ENCODE measurements at regions not wholly inside any gene's neighbourhood (a gene's known extent, or its start where the extent isn't known, plus 50 kb on each side); places are given as distances from the start of the nearest gene placed in this dataset.

DNA sequence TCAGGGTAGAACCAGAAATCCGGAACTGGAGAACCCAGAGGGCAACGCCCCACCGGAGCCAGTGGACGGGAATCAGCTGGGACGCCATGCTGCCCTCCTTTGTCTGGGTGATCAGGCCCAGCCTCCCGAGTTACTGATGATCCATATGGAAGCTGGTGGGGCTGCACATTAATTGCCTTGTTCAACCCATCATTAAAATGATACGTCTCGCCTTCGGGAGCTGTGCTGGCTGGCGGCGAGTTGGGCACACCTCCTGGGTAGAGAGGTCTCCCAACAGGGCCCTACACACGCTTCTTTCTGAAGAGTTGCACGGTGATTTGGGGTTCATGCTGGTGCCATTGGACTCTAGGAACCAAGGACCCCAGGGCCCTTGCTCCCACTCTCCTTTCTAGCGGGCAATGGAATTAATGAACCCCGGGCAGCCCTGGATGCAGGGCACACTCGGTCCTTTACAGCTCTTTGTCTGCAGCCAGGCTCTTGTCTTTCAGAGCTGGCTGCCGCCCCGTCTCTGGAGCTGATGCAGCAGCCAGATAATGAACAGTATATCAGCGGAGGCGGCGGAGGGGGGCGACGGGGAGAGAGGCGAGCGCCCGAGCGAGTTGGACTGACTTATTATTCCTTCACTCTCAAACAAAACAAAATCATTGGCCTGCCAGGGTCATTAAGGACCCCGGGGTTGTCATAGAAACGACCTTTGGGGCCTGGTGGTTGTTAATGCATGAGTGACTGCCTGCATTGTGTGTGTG is 412.2 kb upstream of the ZMIZ1 start:
- no peak for TF ChIP-seq TAF1 (IDR thresholded peaks at IDR 0.05; ENCODE audit: low read depth)
- no peak for TF ChIP-seq TEAD4 (IDR thresholded peaks at IDR 0.05)
- TF ChIP-seq EP300 (IDR thresholded peaks at IDR 0.05; ENCODE audit: borderline replicate concordance): no peak
- no peak for TF ChIP-seq FOXM1 (IDR thresholded peaks at IDR 0.05; ENCODE audit: borderline replicate concordance, low read depth)
- TF ChIP-seq CREB1 (IDR thresholded peaks at IDR 0.05; ENCODE audit: low read depth): no peak
- TF ChIP-seq CEBPB (IDR thresholded peaks at IDR 0.05): no peak
- no peak for TF ChIP-seq ZBTB7A (IDR thresholded peaks at IDR 0.05; ENCODE audit: low read depth)
- TF ChIP-seq YY1 (IDR thresholded peaks at IDR 0.05; ENCODE audit: low read depth): no peak
- no peak for TF ChIP-seq RAD21 (IDR thresholded peaks at IDR 0.05; ENCODE audit: low read depth)
- TF ChIP-seq NFIC (IDR thresholded peaks at IDR 0.05): no peak
- TF ChIP-seq MAX (IDR thresholded peaks at IDR 0.05): no peak
- TF ChIP-seq, protein P1, sequence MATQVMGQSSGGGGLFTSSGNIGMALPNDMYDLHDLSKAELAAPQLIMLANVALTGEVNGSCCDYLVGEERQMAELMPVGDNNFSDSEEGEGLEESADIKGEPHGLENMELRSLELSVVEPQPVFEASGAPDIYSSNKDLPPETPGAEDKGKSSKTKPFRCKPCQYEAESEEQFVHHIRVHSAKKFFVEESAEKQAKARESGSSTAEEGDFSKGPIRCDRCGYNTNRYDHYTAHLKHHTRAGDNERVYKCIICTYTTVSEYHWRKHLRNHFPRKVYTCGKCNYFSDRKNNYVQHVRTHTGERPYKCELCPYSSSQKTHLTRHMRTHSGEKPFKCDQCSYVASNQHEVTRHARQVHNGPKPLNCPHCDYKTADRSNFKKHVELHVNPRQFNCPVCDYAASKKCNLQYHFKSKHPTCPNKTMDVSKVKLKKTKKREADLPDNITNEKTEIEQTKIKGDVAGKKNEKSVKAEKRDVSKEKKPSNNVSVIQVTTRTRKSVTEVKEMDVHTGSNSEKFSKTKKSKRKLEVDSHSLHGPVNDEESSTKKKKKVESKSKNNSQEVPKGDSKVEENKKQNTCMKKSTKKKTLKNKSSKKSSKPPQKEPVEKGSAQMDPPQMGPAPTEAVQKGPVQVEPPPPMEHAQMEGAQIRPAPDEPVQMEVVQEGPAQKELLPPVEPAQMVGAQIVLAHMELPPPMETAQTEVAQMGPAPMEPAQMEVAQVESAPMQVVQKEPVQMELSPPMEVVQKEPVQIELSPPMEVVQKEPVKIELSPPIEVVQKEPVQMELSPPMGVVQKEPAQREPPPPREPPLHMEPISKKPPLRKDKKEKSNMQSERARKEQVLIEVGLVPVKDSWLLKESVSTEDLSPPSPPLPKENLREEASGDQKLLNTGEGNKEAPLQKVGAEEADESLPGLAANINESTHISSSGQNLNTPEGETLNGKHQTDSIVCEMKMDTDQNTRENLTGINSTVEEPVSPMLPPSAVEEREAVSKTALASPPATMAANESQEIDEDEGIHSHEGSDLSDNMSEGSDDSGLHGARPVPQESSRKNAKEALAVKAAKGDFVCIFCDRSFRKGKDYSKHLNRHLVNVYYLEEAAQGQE (IDR thresholded peaks at IDR 0.05; ENCODE audit: low read depth): no peak
- TF ChIP-seq TCF12 (IDR thresholded peaks at IDR 0.05; ENCODE audit: low read depth): no peak
- TF ChIP-seq EGR1 (IDR thresholded peaks at IDR 0.05): no peak

DNA sequence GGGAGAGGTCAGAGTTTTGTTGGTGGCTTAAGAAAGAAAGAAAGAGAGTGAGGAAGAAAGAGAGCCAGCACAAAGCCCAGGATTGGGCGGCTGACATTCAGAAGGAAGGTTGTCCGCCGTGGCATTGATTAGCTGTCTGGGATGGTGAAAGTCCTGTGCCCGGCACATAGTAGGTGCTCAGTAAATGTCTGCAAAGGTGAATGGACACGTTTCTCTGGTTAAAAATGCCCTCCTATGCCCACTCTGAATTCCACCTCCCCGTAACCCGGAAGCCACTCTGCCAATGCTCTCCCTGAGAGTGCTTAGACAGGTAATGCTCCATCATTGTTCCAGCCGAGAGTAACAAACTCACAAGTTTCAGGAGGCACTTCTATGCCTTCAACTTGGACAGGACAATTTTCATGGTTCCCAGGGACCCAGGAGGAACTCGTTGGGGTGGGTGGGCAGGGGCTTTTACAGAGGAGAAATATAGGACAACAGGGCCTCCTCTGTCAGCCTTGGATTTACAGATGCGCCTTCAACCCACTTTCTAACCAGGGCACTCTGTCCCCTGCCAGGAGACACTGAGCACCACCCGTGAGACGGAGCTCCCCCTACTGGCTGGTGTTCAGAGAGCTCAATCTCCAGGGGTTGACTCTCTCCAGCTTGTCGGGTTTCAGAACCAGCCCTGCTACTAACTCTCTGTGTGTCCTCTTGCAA is 411.5 kb upstream of the ZMIZ1 start:
- no peak for TF ChIP-seq ZBTB7A (IDR thresholded peaks at IDR 0.05; ENCODE audit: low read depth)
- no peak for TF ChIP-seq FOXM1 (IDR thresholded peaks at IDR 0.05; ENCODE audit: borderline replicate concordance, low read depth)
- TF ChIP-seq RAD21 (IDR thresholded peaks at IDR 0.05; ENCODE audit: low read depth): peak; percentile 95
- TF ChIP-seq CEBPB (IDR thresholded peaks at IDR 0.05): no peak
- TF ChIP-seq, protein P2, sequence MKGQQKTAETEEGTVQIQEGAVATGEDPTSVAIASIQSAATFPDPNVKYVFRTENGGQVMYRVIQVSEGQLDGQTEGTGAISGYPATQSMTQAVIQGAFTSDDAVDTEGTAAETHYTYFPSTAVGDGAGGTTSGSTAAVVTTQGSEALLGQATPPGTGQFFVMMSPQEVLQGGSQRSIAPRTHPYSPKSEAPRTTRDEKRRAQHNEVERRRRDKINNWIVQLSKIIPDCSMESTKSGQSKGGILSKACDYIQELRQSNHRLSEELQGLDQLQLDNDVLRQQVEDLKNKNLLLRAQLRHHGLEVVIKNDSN (IDR thresholded peaks at IDR 0.05): no peak
- TF ChIP-seq EGR1 (IDR thresholded peaks at IDR 0.05): no peak
- TF ChIP-seq TAF1 (IDR thresholded peaks at IDR 0.05; ENCODE audit: low read depth): no peak

GRCh38 chr10:78657862-78658165 is 411.0 kb upstream of the ZMIZ1 start:
- TF ChIP-seq FOXM1 (IDR thresholded peaks at IDR 0.05; ENCODE audit: borderline replicate concordance, low read depth): no peak
- TF ChIP-seq RAD21 (IDR thresholded peaks at IDR 0.05; ENCODE audit: low read depth): no peak
- no peak for TF ChIP-seq EP300 (IDR thresholded peaks at IDR 0.05; ENCODE audit: borderline replicate concordance)
- no peak for TF ChIP-seq TAF1 (IDR thresholded peaks at IDR 0.05; ENCODE audit: low read depth)
- TF ChIP-seq CEBPB (IDR thresholded peaks at IDR 0.05): no peak
- TF ChIP-seq YY1 (IDR thresholded peaks at IDR 0.05; ENCODE audit: low read depth): no peak
- no peak for TF ChIP-seq TEAD4 (IDR thresholded peaks at IDR 0.05)
- no peak for TF ChIP-seq MAX (IDR thresholded peaks at IDR 0.05)
- no peak for TF ChIP-seq TCF12 (IDR thresholded peaks at IDR 0.05; ENCODE audit: low read depth)
- TF ChIP-seq NFIC (IDR thresholded peaks at IDR 0.05): no peak
- TF ChIP-seq ZBTB7A (IDR thresholded peaks at IDR 0.05; ENCODE audit: low read depth): no peak
- TF ChIP-seq, protein P1 (IDR thresholded peaks at IDR 0.05; ENCODE audit: low read depth): no peak
- no peak for TF ChIP-seq CREB1 (IDR thresholded peaks at IDR 0.05; ENCODE audit: low read depth)
- no peak for TF ChIP-seq EGR1 (IDR thresholded peaks at IDR 0.05)
- TF ChIP-seq, protein P2 (IDR thresholded peaks at IDR 0.05): no peak

- TF ChIP-seq, protein P1 (IDR thresholded peaks at IDR 0.05; ENCODE audit: low read depth): no peak
- TF ChIP-seq TAF1 (IDR thresholded peaks at IDR 0.05; ENCODE audit: low read depth) (no peak), CREB1 (IDR thresholded peaks at IDR 0.05; ENCODE audit: low read depth) (no peak), MAX (IDR thresholded peaks at IDR 0.05) (no peak), RAD21 (IDR thresholded peaks at IDR 0.05; ENCODE audit: low read depth) (no peak), NFIC (IDR thresholded peaks at IDR 0.05) (no peak), YY1 (IDR thresholded peaks at IDR 0.05; ENCODE audit: low read depth) (no peak), TCF12 (IDR thresholded peaks at IDR 0.05; ENCODE audit: low read depth) (no peak), CEBPB (IDR thresholded peaks at IDR 0.05) (no peak), EP300 (IDR thresholded peaks at IDR 0.05; ENCODE audit: borderline replicate concordance) (no peak), TEAD4 (IDR thresholded peaks at IDR 0.05) (no peak), EGR1 (IDR thresholded peaks at IDR 0.05) (no peak), ZBTB7A (IDR thresholded peaks at IDR 0.05; ENCODE audit: low read depth) (no peak), FOXM1 (IDR thresholded peaks at IDR 0.05; ENCODE audit: borderline replicate concordance, low read depth) (no peak)
- TF ChIP-seq, protein P2 (IDR thresholded peaks at IDR 0.05): no peak
These were observed 409.8 kb upstream of the ZMIZ1 start for GRCh38 chr10:78658645-78659597.

Data from Ishikawa (cell line).